HG03571 (cell line): ENCODE measurements at regions not wholly inside any gene's neighbourhood (a gene's known extent, or its start where the extent isn't known, plus 50 kb on each side); places are given as distances from the start of the nearest gene placed in this dataset.

Experiments used
- ATAC-seq: cut with Tn5 transposase; IDR thresholded peaks from one replicate; pipeline ENCODE4 v1.9.1; 2021; ENCODE audit not compliant: unreplicated experiment

- ATAC-seq, result no peak
Observed at GRCh38 chr7:88700725-88701124, 58.8 kb upstream of the ZNF804B start.

GRCh38 chr7:88694207-88694606 lies 65.3 kb upstream of the ZNF804B start:
- no peak for ATAC-seq

DNA sequence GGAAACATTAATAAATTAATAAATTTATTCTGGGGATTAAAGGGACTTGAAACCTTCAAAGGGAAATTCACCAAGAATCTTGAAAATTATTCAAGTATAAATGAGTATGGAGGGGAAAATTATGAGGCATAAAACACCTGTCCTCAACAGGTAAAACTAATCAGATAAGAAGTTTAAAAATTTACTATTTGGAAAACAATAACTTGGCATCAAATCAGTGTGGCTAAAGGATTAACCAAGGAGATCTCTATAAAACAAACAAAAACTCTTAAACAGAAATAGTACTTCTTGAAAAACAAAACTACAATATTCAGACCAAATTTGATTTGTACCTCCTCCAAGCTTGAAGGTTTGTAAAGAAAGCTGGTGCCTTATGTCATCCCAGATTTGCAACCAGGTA lies 66.4 kb upstream of the ZNF804B start:
- no peak for ATAC-seq

DNA sequence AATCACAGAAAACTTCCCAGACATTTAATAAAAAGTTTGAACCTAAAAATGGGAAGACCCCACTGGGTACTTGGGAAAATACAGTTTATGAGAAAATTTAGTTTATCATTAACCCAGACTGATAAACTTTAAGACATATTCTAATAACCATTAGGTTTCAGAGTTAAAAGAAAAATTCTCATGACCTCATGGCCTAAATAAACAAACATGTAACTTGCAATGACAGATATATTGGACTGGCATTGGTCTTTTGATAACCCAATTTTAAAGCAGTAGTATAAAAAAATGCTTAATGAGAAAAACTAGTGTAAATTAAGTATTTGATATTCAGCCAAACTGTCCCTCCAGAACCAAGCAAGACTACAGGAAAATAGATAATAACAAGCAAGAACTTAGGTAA lies 67.0 kb upstream of the ZNF804B start:
- no peak for ATAC-seq

DNA sequence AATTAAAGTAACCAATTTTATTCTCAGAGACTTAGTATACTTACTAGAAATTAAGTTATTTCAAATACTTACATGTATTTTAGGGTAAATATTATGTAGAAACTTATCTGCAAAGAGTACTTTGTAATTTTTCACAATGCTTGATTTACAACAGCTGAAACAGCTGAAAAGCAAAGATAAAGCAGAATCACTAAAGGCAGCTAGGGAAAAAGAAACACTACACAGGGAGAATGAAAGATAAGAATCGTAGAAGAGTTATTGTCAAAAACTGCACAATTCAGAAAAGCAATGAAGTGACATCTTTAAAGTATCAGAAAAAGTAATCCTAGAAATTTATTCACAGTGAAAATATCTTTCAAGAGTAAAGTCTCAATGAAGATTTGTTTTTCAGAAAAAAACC lies 69.7 kb upstream of the ZNF804B start:
- ATAC-seq, result no peak

DNA sequence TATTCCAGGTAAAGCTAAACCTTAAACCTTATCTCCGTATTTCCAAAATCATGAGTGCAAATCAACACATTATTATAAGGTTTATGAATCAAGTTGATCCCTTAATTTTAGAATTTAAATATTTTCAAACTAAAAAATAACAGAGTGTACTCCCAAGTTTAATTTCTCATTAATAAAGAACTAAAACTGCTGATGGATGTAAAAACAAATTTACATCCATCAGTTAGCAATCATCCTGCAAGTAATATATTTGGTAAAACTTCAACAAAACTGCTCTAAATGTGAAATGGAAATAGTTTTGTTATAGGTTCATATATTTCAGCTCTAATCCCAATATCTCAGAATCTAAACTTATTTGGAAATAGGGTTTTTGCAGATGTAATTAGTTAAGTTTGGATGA lies 71.3 kb upstream of the ZNF804B start:
- ATAC-seq, result no peak

DNA sequence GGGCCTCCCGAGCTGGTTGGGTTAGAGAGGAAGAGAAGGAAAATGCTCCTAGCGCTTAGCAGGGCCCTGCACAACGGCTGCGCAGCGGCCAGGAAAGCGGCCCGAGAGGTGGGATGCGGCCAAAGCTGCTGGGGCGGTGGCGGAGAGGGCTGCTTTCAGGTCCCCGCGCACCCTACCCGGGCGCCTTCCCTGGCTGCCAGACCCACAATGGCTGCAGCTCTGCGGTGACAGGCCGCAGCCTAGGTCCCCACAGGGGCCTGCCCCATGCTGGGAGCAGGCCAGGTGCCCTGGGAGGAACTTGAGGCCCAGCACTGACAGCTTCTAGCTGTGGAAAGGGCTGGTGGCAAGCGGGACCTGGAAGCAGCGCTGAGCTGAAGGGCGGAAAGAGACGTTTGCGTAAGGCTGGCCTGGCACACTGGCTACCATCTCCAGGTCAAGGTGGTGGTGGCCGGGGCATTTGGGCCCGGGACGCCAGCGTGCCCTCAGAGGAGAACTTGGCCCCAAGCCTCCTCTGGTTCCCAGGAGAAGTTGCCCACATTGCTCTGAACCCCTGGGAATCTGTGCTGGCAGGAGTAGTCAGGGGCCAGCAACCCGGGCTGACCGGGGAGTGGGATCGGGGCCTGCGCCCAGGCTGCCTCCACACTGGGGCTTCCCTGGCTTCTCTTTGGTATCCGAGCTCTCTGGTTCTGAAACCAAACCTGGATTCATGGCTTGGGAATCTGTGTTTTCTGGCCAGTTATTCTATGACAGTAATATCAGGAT lies 72.9 kb upstream of the ZNF804B start:
- no peak for ATAC-seq

GRCh38 chr7:88681682-88682081 lies 77.8 kb upstream of the ZNF804B start:
- ATAC-seq, result no peak

- no peak for ATAC-seq
Observed at GRCh38 chr7:88670536-88670935, 89.0 kb upstream of the ZNF804B start.

GRCh38 chr7:88669913-88670312 lies 89.6 kb upstream of the ZNF804B start:
- no peak for ATAC-seq

DNA sequence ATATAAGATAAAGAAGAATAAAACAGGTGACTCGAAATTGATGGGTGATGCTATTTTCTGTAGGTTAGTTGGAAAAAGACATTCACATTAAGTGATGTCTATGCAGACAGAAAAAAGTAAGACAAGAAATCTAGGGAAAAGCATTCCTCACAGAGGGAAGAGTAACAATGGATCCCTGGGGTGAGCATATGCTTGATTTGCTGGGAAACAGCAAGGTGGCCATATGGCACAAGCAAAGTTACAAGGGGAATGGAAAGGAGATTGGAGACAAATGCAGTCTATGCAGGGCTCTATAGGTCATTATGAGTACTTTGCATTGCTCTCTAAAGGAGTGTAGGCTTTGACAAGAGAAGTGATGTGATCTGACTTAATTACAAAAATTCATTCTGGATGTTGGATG lies 90.9 kb upstream of the ZNF804B start:
- no peak for ATAC-seq

DNA sequence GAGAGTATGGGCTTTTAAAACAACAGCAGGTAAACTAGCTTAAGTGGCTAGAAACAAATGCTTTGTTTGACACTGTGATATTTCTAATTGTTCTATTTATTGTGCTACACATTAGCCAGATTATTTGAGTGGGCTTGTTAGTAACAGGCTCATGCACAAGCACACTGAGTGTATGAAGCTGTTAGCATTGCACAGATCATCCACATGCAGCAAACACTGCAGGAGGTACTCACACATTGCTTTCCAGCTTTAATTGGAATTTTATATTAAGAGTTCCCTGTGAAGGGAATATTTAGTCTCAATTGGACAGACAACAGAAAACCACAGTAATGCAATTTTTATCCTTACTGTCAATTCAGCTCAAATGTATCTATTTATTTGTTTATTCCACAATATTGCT lies 92.9 kb upstream of the ZNF804B start:
- ATAC-seq, result no peak

DNA sequence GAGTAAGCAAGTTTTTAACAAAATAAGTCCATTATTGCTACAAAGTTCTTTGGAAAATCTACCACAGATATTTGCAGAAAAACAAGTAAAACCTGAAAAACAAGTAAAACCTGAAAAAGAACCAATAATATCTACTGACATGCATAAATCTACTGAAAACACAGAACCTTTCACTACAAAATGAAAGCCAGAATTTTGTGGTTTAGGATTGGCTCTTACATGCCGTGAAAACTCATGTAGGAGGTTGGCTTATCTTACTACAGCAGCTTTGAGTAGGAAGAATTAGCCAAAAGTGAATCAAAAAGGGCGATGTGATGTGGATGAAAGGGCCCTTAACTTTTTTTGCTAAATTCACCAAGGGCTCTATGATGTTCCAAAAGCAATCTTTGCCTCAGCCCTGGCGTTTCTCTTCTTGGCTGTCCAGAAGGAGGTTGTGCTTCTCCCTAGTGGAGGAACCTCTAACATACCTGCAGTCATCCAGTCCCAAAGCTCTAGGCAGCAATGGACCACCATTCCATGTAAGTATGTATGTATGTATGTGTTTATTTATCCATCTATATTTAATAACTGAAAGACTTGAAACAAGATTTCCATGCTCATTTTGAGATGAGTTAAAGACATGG lies 93.5 kb upstream of the ZNF804B start:
- no peak for ATAC-seq

GRCh38 chr7:88664630-88665233 lies 94.8 kb upstream of the ZNF804B start:
- no peak for ATAC-seq

- ATAC-seq, result no peak
Observed at GRCh38 chr7:88661921-88662320, 97.6 kb upstream of the ZNF804B start.

DNA sequence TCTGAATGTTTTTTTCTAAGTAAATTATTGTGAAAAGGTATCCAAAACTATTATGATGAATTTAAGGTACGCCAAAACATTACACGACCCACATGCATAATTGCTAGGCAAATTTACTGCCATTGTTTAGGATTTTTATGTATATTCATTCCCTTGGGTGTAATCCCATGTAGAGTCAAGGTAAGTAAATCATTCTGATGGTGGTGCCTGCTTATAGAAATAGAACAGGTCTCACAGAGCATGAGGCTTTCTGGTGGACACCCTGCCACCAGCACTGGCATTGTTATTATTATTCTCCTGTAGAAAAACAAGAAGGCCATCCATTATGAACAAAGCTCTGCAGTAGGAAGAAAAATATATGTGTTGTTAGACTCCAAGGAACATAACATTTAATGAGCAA lies 111.7 kb upstream of the ZNF804B start:
- no peak for ATAC-seq

DNA sequence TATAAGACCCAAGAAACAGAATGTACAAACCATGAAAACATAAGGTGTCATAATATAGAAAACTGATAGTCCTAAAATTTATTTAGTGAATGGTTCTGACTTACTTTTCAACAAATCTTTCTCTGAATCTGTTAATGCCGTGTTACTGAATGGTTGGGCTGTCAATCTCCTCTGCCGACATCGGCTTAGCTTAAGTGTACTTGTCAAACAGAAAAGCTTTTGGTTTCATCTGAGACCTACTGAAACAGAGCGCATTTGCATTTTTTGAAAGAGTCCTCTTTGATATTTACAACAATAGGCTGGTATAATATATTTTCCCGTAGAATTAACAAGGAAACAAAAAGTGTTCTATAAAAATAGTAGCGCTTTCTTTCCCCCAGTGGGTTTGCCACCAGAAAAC lies 120.9 kb upstream of the ZNF804B start:
- no peak for ATAC-seq

DNA sequence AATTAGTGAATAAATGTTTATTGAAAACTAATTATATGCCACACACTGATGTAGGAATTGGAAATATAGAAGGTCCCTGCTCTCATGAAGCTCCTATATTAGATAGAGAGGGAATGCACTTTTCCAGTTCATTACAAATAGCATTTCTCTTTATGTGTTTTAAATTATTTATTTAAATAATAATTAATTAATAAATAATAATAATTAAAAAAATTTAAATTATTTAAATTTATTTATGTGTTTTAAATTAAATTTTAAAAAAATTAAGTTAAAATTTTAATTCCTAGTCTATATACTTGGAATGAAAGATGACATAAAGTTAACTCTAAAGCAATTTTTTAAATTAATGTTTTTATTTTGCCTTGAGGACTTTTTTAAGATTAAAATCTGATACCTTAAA lies 121.7 kb upstream of the ZNF804B start:
- ATAC-seq, result no peak

DNA sequence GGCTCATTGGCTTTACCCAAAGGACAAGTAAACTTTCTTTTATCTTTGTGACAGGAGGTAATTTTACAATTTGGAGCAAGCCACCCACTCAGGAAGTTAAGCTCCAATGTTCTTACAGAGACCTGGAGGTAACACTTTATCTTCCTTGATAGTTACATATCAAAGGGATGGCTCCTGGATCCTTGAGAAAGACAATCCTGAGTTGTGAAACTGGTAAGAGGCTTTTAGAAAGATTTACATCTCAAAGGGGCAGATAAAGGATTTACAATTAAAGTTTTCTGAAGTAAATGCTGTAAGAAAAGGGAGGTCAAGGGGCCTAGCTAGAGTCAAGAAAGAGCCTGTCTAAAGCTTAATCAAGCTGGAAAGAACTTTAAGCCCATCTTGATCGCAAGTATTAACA lies 124.4 kb upstream of the ZNF804B start:
- no peak for ATAC-seq

DNA sequence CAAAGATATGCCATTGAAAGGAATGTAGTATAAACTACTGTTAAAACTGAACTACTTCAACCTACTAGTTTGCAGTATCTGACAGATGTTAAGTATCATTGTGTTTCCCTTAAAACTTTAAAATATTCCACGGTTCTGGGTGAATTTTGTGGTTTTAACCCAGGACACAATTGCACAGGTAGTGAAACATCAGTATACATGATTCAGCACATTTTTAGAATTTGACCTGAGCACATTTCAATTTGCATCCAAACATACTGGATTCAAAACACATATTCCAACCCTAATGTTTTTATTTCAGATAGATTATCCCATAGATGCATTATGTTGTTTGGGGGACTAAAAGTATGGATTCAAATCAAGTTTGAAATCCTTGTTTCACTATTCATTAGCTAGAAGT lies 129.9 kb upstream of the ZNF804B start:
- no peak for ATAC-seq

GRCh38 chr7:88628363-88629085 lies 131.0 kb upstream of the ZNF804B start:
- peak; percentile 100 for ATAC-seq

DNA sequence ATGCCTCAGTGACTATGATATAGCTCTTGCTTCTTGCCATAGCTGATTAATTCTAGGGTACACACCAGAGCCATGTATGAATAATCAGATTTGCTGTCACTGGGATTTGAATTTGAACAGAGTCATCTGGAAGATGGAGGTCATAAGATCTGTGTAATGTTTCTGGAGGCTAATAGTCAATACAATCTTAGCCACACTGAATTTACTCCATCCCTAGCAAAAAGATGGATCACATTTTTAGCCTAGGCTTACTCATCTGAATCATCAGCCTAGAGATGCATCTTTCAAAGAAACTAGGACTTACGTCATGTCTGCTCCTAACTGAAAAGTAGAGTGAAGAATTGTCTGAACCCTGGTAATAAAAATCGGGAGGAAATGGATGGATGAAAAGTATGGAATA lies 142.3 kb upstream of the ZNF804B start:
- no peak for ATAC-seq
